GM23248 (cell line): ENCODE measurements at regions not wholly inside any gene's neighbourhood (a gene's known extent, or its start where the extent isn't known, plus 50 kb on each side); places are given as distances from the start of the nearest gene placed in this dataset.

Experiments used
- DNase-seq: peaks from one replicate; pipeline ENCODE4 v3.0.0-alpha.2; 2015
- H2AFZ ChIP-seq: fragments of 200-600 bp; sonication (generic); 2 replicates; pipeline ENCODE4 v1.6.1; 2016; ENCODE audit warnings: antibody characterized with exemption
- H3F3A ChIP-seq: fragments of 200-600 bp; sonication (generic); 2 replicates; pipeline ENCODE4 v1.6.1; 2016; ENCODE audit warnings: mild to moderate bottlenecking, antibody characterized with exemption, mixed run types; ENCODE audit not compliant: insufficient read depth
- H3K27ac ChIP-seq: fragments of 200-600 bp; sonication (generic); 2 replicates; pipeline ENCODE4 v1.5.1; 2016; ENCODE audit warnings: mild to moderate bottlenecking
- H3K27me3 ChIP-seq: fragments of 200-600 bp; sonication (generic); replicated peaks from 2 replicates; pipeline ENCODE4 v1.6.1; 2016; ENCODE audit warnings: mild to moderate bottlenecking; ENCODE audit not compliant: insufficient read depth
- H3K36me3 ChIP-seq: fragments of 200-600 bp; sonication (generic); 2 replicates; pipeline ENCODE4 v1.6.1; 2016; ENCODE audit warnings: low read depth, mild to moderate bottlenecking
- H3K4me1 ChIP-seq: fragments of 200-600 bp; sonication (generic); 2 replicates; pipeline ENCODE4 v1.6.1; 2016; ENCODE audit warnings: mild to moderate bottlenecking; ENCODE audit not compliant: insufficient read depth
- H3K4me2 ChIP-seq: fragments of 200-600 bp; sonication (generic); one replicate; pipeline ENCODE4 v1.6.1; 2016; ENCODE audit warnings: mild to moderate bottlenecking; ENCODE audit not compliant: unreplicated experiment
- H3K4me3 ChIP-seq: fragments of 200-600 bp; sonication (generic); 2 replicates; pipeline ENCODE4 v1.5.1; 2016; ENCODE audit warnings: mild to moderate bottlenecking
- H3K79me2 ChIP-seq: fragments of 200-600 bp; sonication (generic); 2 replicates; pipeline ENCODE4 v1.6.1; 2016; ENCODE audit warnings: mild to moderate bottlenecking; ENCODE audit not compliant: insufficient read depth
- H3K9ac ChIP-seq: fragments of 200-600 bp; sonication (generic); 2 replicates; pipeline ENCODE4 v1.6.1; 2016; ENCODE audit warnings: mild to moderate bottlenecking
- H3K9me2 ChIP-seq: fragments of 200-600 bp; sonication (generic); 2 replicates; pipeline ENCODE4 v1.6.1; 2016; ENCODE audit warnings: mixed run types, mild to moderate bottlenecking, moderate library complexity; ENCODE audit not compliant: insufficient read depth
- H3K9me3 ChIP-seq: fragments of 200-600 bp; sonication (generic); one replicate; pipeline ENCODE4 v1.6.1; 2017; ENCODE audit warnings: low read depth
- H4K20me1 ChIP-seq: fragments of 200-600 bp; sonication (generic); 2 replicates; pipeline ENCODE4 v1.6.0; 2016; ENCODE audit not compliant: insufficient read depth
- EZH2 ChIP-seq: fragments of 200-600 bp; sonication (generic); IDR thresholded peaks from 2 replicates; pipeline ENCODE4 v1.6.1; 2018; ENCODE audit warnings: antibody characterized with exemption, mild to moderate bottlenecking; ENCODE audit not compliant: insufficient read depth, poor library complexity, severe bottlenecking
- EZH2phosphoT487 ChIP-seq: fragments of 200-600 bp; sonication (generic); IDR thresholded peaks from 2 replicates; pipeline ENCODE4 v1.6.1; 2018; ENCODE audit warnings: antibody characterized with exemption, moderate library complexity, mild to moderate bottlenecking, low read depth; ENCODE audit not compliant: insufficient read depth
- WGBS, 2 experiments: methylation state at CpG; one replicate each; pipeline ENCODE4 v1.1.6; 2015 to 2017; ENCODE audit warnings: low lambda C conversion rate in 2 of 2, low coverage in 1 of 2; ENCODE audit errors: missing lambda C conversion rate in 2 of 2; 5-methylcytosine and 5-hydroxymethylcytosine counted together
- in situ Hi-C: fragments of 300-500 bp; cut with MboI; formaldehyde crosslinking; loops from 2 replicates; pipeline ENCODE4 v1.15.0; 2020

GRCh38 chr4:189202869-189203271 is 737.8 kb upstream of the FRG1 start:
- DNase-seq, result peak; percentile 48
- Histone ChIP-seq H3K9ac (peak overlapping the region; percentile 63), H3K9me3 (no peaks in the 10 kb centered on the region), H3K36me3 (no peaks in the 10 kb centered on the region), H4K20me1 (no peaks in the 10 kb centered on the region), H2AFZ (peak overlapping the region; percentile 78), H3K9me2 (no peaks in the 10 kb centered on the region), H3K27ac (no peak overlapping the region), H3F3A (no peaks in the 10 kb centered on the region), H3K4me3 (peak overlapping the region; percentile 71), H3K4me1 (no peaks in the 10 kb centered on the region), H3K4me2 (peak overlapping the region; percentile 93), H3K79me2 (no peaks in the 10 kb centered on the region), H3K27me3 (no peaks in the 10 kb centered on the region)
- in situ Hi-C loops, result no loop called here
- 4 to 7% methylated on average over 8 of the region's 8 CpGs for WGBS, 2 experiments
- no peak for TF ChIP-seq EZH2
- TF ChIP-seq EZH2phosphoT487, result no peak

DNA sequence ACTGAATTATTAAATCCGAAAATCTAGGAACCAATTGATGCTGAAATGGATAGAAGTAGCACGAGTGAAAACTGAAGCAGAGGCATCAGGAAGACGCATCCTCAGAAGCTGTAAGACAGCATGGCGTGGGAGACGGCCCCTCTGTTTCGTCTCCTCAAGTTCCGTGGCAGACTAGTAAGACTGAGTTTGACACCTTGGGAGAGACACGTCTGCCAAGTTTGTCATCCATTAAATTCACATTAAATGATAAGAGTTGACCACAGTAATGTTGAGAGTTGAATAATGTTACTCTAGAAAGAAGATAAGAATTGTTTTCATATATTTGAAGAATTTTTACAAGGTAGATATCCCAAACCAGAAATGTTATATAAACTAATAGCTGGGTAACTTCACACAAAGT is 736.1 kb upstream of the FRG1 start:
- DNase-seq, result no peak
- Histone ChIP-seq H4K20me1 (no peaks in the 10 kb centered on the region), H3K9me3 (no peaks in the 10 kb centered on the region), H2AFZ (no peak overlapping the region), H3K27ac (no peak overlapping the region), H3K4me1 (no peaks in the 10 kb centered on the region), H3K9me2 (no peaks in the 10 kb centered on the region), H3K9ac (no peak overlapping the region), H3K36me3 (no peaks in the 10 kb centered on the region), H3K4me3 (no peak overlapping the region), H3K4me2 (no peak overlapping the region), H3K79me2 (no peaks in the 10 kb centered on the region), H3K27me3 (no peaks in the 10 kb centered on the region), H3F3A (no peaks in the 10 kb centered on the region)
- WGBS, 2 experiments, result 49 to 51% methylated on average over 8 of the region's 8 CpGs
- TF ChIP-seq EZH2 (no peak), EZH2phosphoT487 (no peak)
- in situ Hi-C loops, result no loop called here

- no peaks in the 10 kb centered on the region for H3K36me3 ChIP-seq
- no peak overlapping the region for H3K4me2 ChIP-seq
- H3K4me3 ChIP-seq, result no peak overlapping the region
- no peaks in the 10 kb centered on the region for H3K9me3 ChIP-seq
- H3K27me3 ChIP-seq, result no peaks in the 10 kb centered on the region
- no peak for TF ChIP-seq EZH2phosphoT487
- no peak for TF ChIP-seq EZH2
- no peaks in the 10 kb centered on the region for H3K4me1 ChIP-seq
- no peak overlapping the region for H3K27ac ChIP-seq
- WGBS, 2 experiments, result 7 to 9% methylated on average over 10 of the region's 10 CpGs
- in situ Hi-C loops, result no loop called here
- no peaks in the 10 kb centered on the region for H3F3A ChIP-seq
- H2AFZ ChIP-seq, result no peak overlapping the region
- H3K9me2 ChIP-seq, result no peaks in the 10 kb centered on the region
- no peaks in the 10 kb centered on the region for H4K20me1 ChIP-seq
- DNase-seq, result no peak
- no peaks in the 10 kb centered on the region for H3K79me2 ChIP-seq
- no peak overlapping the region for H3K9ac ChIP-seq
These were observed 733.7 kb upstream of the FRG1 start for GRCh38 chr4:189206953-189207352.

DNA sequence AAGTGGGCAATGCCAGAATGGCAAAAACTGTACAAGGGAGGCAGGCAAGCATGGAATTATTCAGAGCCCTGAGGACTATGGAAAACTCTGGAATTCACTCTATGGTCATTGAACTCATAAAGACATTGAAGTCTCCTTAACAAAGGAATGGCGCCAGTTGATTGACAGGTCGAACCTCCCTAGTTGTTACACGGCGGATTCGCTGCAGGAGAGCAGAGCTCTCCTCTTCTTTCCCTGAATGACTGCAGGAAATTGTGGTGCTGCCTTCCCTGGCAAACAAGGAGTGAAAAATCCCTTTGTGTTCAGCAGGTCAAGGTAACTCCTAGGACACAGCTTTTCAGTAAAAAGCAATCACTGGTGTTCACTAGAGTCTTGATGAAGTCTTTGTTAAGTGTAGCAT is 732.8 kb upstream of the FRG1 start:
- H3K27ac ChIP-seq, result no peak overlapping the region
- in situ Hi-C loops, result no loop called here
- no peaks in the 10 kb centered on the region for H3K9me3 ChIP-seq
- H2AFZ ChIP-seq, result no peak overlapping the region
- H3K9ac ChIP-seq, result no peak overlapping the region
- no peaks in the 10 kb centered on the region for H3K27me3 ChIP-seq
- no peak for TF ChIP-seq EZH2
- no peak for TF ChIP-seq EZH2phosphoT487
- WGBS, 2 experiments, result 33 to 42% methylated on average over 5 of the region's 5 CpGs
- no peaks in the 10 kb centered on the region for H3K9me2 ChIP-seq
- no peak overlapping the region for H3K4me3 ChIP-seq
- no peaks in the 10 kb centered on the region for H3K79me2 ChIP-seq
- H4K20me1 ChIP-seq, result no peaks in the 10 kb centered on the region
- DNase-seq, result no peak
- no peaks in the 10 kb centered on the region for H3F3A ChIP-seq
- no peaks in the 10 kb centered on the region for H3K4me1 ChIP-seq
- no peaks in the 10 kb centered on the region for H3K36me3 ChIP-seq
- no peak overlapping the region for H3K4me2 ChIP-seq

- no peak overlapping the region for H2AFZ ChIP-seq
- no peaks in the 10 kb centered on the region for H3K27me3 ChIP-seq
- no peaks in the 10 kb centered on the region for H3K79me2 ChIP-seq
- H3K27ac ChIP-seq, result no peak overlapping the region
- H3K4me3 ChIP-seq, result no peak overlapping the region
- no peak for DNase-seq
- no peaks in the 10 kb centered on the region for H3K9me3 ChIP-seq
- H3F3A ChIP-seq, result no peaks in the 10 kb centered on the region
- WGBS, 2 experiments, result 22 to 23% methylated on average over 3 of the region's 3 CpGs
- H3K36me3 ChIP-seq, result no peaks in the 10 kb centered on the region
- H3K4me2 ChIP-seq, result no peak overlapping the region
- no peaks in the 10 kb centered on the region for H4K20me1 ChIP-seq
- TF ChIP-seq EZH2 (no peak), EZH2phosphoT487 (no peak)
- H3K9me2 ChIP-seq, result no peaks in the 10 kb centered on the region
- in situ Hi-C loops, result no loop called here
- H3K4me1 ChIP-seq, result no peaks in the 10 kb centered on the region
- no peak overlapping the region for H3K9ac ChIP-seq
These were observed 725.1 kb upstream of the FRG1 start for GRCh38 chr4:189215574-189215973.
